NT2/D1 (cell line): ENCODE measurements at regions not wholly inside any gene's neighbourhood (a gene's known extent, or its start where the extent isn't known, plus 50 kb on each side); places are given as distances from the start of the nearest gene placed in this dataset.

Experiments
- SUZ12 ChIP-seq: IDR thresholded peaks from 2 replicates; pipeline ENCODE4 v1.6.1; 2011; ENCODE audit not compliant: insufficient read length, insufficient read depth; ENCODE audit errors: extremely low read depth
- YY1 ChIP-seq: IDR thresholded peaks from 2 replicates; pipeline ENCODE4 v1.6.1; 2011; ENCODE audit not compliant: insufficient read length, insufficient read depth
- ZNF274 ChIP-seq: IDR thresholded peaks from 2 replicates; pipeline ENCODE4 v1.6.1; 2011; ENCODE audit warnings: mild to moderate bottlenecking, low read depth, low read length

DNA sequence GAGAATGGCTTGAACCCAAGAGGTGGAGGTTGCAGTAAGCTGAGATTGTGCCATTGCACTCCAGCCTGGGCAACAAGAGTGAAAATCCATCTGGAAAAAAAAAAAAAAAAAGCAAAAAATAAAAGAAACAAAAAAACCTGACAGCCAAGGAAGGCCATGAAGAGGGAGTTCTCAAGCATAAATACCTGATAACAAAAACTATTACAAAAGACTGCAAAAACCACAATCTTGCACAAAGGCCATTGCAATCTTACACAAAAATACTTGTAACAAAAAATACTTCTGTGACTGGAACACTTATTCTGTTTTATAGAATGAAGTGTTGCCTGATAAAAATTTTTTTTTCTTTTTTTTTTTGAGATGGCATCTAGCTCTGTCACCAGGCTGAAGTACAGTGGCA, 61.5 kb upstream of the TSC22D1 start:
- no peak for TF ChIP-seq SUZ12
- TF ChIP-seq ZNF274: no peak
- TF ChIP-seq YY1: no peak
